Left ventricle myocardium inferior (tissue), 1 donor: ENCODE measurements at regions not wholly inside any gene's neighbourhood (a gene's known extent, or its start where the extent isn't known, plus 50 kb on each side); places are given as distances from the start of the nearest gene placed in this dataset.

ENCODE experiments used
- DNase-seq: peaks from one replicate; pipeline ENCODE4 v3.0.0-alpha.2; 2020
- H3K27ac ChIP-seq: fragments of 200-600 bp; replicated peaks from 2 replicates; pipeline ENCODE4 v1.8.0; 2021
- H3K27me3 ChIP-seq: fragments of 200-600 bp; 2 replicates; pipeline ENCODE4 v1.8.0; 2021; ENCODE audit warnings: low read depth
- H3K36me3 ChIP-seq: fragments of 200-600 bp; 2 replicates; pipeline ENCODE4 v1.8.0; 2021
- H3K4me1 ChIP-seq: fragments of 200-600 bp; 2 replicates; pipeline ENCODE4 v1.8.0; 2021
- H3K4me3 ChIP-seq: fragments of 200-600 bp; 2 replicates; pipeline ENCODE4 v1.8.0; 2021; ENCODE audit warnings: mild to moderate bottlenecking, moderate library complexity
- H3K9me3 ChIP-seq: fragments of 200-600 bp; replicated peaks from 2 replicates; pipeline ENCODE4 v1.8.0; 2021
- intact Hi-C: fragments of 100-400 bp; cut with micrococcal nuclease; formaldehyde crosslinking; loops from one replicate; pipeline ENCODE4 v1.11.0; 2022
- TF ChIP-seq, protein P1 (sequence below): fragments of 200-600 bp; IDR thresholded peaks from 2 replicates; pipeline ENCODE4 v1.8.0; 2021; ENCODE audit warnings: antibody characterized with exemption, mild to moderate bottlenecking, borderline replicate concordance
- donor health status: DM: no; HTN: yes; CAD: no; lungs with severe emphysema.

DNA sequence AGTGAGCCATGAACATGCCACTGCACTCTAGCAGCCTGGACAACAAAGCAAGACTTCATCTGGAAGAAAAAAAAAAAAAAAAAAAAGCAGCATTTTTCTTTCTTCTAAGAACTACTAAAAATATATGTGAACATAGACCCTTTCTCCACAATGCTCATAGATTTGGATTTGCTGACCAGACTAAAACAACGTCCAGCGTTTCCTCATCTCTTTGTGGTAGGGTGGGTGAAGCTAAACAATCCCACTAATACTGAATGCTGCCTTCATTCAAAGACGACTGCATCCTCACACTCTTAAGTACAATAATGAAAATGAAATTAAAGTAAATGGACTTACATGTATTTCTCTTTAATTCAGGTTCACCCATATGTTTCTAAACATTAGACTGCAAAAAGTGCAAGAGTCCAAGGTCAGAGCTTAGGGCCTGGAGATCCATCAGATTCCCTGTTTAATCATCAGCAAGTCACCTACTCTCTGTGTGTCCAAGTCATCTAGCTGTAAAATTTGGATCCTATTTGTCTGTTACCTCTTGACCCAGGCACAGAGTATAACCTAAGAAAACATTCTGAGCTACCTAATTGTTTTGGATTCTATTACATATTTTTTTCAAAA is 99.4 kb upstream of the NHSL1 start:
- no peaks in the 10 kb centered on the region for H3K27me3 ChIP-seq
- no peak overlapping the region for H3K4me3 ChIP-seq
- no peak for DNase-seq
- intact Hi-C loops = no loop called here
- no peak overlapping the region for H3K27ac ChIP-seq
- H3K36me3 ChIP-seq = no peaks in the 10 kb centered on the region
- peaks cover 18% of the 10 kb centered on the region for H3K4me1 ChIP-seq
- no peaks in the 10 kb centered on the region for H3K9me3 ChIP-seq
- TF ChIP-seq, protein P1, sequence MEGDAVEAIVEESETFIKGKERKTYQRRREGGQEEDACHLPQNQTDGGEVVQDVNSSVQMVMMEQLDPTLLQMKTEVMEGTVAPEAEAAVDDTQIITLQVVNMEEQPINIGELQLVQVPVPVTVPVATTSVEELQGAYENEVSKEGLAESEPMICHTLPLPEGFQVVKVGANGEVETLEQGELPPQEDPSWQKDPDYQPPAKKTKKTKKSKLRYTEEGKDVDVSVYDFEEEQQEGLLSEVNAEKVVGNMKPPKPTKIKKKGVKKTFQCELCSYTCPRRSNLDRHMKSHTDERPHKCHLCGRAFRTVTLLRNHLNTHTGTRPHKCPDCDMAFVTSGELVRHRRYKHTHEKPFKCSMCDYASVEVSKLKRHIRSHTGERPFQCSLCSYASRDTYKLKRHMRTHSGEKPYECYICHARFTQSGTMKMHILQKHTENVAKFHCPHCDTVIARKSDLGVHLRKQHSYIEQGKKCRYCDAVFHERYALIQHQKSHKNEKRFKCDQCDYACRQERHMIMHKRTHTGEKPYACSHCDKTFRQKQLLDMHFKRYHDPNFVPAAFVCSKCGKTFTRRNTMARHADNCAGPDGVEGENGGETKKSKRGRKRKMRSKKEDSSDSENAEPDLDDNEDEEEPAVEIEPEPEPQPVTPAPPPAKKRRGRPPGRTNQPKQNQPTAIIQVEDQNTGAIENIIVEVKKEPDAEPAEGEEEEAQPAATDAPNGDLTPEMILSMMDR = no peak

GRCh38 chr6:138600261-138600660 is 101.0 kb upstream of the NHSL1 start:
- no peak for DNase-seq
- Histone ChIP-seq H3K9me3 (no peaks in the 10 kb centered on the region), H3K27ac (no peak overlapping the region), H3K4me3 (no peak overlapping the region), H3K27me3 (no peaks in the 10 kb centered on the region), H3K4me1 (peaks cover 10% of the 10 kb centered on the region), H3K36me3 (no peaks in the 10 kb centered on the region)
- TF ChIP-seq, protein P1 = no peak
- intact Hi-C loops = no loop called here

DNA sequence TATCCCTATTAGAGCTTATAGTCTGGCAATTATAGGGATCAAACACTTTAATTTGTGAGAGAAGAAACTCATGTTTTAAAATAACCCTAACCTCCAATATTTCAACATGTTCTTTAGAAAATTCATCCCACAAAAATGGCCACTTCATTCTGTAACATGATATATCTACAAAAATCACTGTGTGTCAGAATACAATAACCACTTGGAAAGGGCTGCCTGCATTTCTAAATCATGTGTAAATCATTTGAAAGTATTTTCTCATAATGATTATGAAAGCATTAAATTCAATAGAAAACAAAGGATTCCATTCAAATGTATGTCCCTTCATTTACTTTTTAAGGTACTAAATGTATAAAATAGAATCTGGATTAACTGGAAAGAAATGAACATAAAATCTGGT is 101.4 kb upstream of the NHSL1 start:
- no peaks in the 10 kb centered on the region for H3K27me3 ChIP-seq
- intact Hi-C loops = no loop called here
- no peak for DNase-seq
- TF ChIP-seq, protein P1 = no peak
- no peak overlapping the region for H3K4me3 ChIP-seq
- no peaks in the 10 kb centered on the region for H3K36me3 ChIP-seq
- H3K27ac ChIP-seq = no peak overlapping the region
- H3K9me3 ChIP-seq = no peaks in the 10 kb centered on the region
- H3K4me1 ChIP-seq = peaks cover 10% of the 10 kb centered on the region

- Histone ChIP-seq H3K36me3 (no peaks in the 10 kb centered on the region), H3K27me3 (no peaks in the 10 kb centered on the region), H3K9me3 (no peaks in the 10 kb centered on the region), H3K4me3 (no peak overlapping the region), H3K27ac (no peak overlapping the region), H3K4me1 (peaks cover 7% of the 10 kb centered on the region)
- TF ChIP-seq, protein P1 = no peak
- no peak for DNase-seq
- intact Hi-C loops = no loop called here
These were observed 101.8 kb upstream of the NHSL1 start for GRCh38 chr6:138601128-138601527.

GRCh38 chr6:138605958-138606357 is 106.7 kb upstream of the NHSL1 start:
- Histone ChIP-seq H3K4me3 (no peak overlapping the region), H3K4me1 (no peaks in the 10 kb centered on the region), H3K9me3 (no peaks in the 10 kb centered on the region), H3K36me3 (no peaks in the 10 kb centered on the region), H3K27ac (no peak overlapping the region), H3K27me3 (no peaks in the 10 kb centered on the region)
- no peak for DNase-seq
- intact Hi-C loops = no loop called here
- TF ChIP-seq, protein P1 = no peak
